ENCODE measurements at regions not wholly inside any gene's neighbourhood (a gene's known extent, or its start where the extent isn't known, plus 50 kb on each side); places are given as distances from the start of the nearest gene placed in this dataset.

DNA sequence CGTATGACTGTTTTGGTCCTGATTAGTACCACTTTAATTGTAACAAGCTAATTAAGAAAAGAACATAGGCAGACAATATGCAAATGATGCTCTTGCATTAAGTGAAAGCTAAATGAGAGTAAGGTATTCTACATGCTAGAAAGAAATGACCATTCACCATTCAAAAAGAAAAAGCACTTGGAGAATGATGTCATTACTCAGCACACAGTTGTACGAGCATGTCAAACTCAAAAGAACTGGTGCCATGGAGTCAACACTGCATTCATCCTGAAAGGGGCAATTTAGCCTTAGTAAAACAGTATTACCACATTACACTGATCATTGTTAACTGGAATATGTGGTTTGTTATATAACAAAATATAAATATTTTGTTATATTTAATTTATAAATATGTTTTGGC is 136.2 kb upstream of the CTTNBP2 start:
- DNase-seq (ENCODE audit: low read depth): no peak
- no peak overlapping the region for H3K4me3 ChIP-seq (ENCODE audit: control insufficient read depth, low read depth, low read length)
- TF ChIP-seq, protein P1, sequence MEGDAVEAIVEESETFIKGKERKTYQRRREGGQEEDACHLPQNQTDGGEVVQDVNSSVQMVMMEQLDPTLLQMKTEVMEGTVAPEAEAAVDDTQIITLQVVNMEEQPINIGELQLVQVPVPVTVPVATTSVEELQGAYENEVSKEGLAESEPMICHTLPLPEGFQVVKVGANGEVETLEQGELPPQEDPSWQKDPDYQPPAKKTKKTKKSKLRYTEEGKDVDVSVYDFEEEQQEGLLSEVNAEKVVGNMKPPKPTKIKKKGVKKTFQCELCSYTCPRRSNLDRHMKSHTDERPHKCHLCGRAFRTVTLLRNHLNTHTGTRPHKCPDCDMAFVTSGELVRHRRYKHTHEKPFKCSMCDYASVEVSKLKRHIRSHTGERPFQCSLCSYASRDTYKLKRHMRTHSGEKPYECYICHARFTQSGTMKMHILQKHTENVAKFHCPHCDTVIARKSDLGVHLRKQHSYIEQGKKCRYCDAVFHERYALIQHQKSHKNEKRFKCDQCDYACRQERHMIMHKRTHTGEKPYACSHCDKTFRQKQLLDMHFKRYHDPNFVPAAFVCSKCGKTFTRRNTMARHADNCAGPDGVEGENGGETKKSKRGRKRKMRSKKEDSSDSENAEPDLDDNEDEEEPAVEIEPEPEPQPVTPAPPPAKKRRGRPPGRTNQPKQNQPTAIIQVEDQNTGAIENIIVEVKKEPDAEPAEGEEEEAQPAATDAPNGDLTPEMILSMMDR (conservative IDR thresholded peaks at IDR 0.05; ENCODE audit: control insufficient read depth, insufficient read depth, low read depth, low read length): no peak

DNA sequence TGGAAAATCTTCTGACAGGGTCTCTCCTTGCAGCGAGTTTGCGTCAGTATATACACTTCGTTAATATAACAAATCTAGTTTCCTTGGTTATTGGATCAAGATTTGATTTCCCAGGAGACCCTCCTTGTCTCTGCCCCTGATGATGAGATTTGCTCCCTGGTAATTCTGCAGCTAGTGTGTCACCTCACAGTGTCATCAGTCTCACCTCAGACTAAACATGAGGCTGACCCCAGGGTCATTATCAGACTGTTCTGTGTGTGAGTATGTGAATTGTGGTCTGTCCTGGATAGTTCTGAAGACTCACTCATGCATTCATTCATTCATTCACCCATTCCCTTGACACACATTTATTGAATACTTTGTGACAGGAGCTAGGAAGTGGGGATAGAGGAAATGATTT is 138.4 kb upstream of the CTTNBP2 start:
- H3K4me3 ChIP-seq (ENCODE audit: control insufficient read depth, low read depth, low read length): no peak overlapping the region
- no peak for DNase-seq (ENCODE audit: low read depth)
- TF ChIP-seq, protein P1 (conservative IDR thresholded peaks at IDR 0.05; ENCODE audit: control insufficient read depth, insufficient read depth, low read depth, low read length): no peak

DNA sequence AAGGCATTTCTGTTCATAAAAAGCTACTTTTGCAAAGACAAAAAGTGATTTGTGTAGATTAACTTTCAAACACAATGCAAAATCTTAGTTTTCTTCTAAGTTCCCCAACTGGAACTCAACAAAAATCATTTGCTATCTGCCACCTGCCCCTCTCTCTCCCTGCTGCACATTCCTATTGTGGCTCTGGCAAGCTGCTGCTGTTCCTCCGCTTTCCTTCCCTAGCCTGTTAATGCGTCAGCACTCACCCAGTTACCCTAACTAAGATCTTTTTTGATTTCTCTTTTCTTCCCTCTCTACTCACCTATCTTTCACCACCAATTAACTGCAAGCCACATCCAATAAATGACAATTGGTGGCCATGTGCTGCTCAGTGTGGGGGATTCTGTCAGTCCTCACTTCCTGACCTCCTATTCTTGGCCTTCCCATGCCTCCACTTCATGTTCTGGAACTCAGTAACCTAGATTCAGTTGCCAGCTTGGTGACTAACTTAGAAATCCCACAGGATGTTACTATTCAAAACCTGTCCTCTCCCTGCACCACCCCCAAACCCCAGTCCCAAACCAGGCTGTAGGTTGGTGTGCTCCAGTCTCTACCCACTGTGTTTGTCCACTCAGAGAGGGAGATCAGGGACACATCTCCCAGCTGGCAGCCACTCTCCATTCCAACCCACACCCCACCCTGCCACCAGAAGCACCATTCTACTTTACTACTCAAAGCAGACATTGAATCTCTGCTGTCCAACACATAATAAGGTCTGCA is 140.2 kb upstream of the CTTNBP2 start:
- TF ChIP-seq, protein P1 (conservative IDR thresholded peaks at IDR 0.05; ENCODE audit: control insufficient read depth, insufficient read depth, low read depth, low read length): no peak
- DNase-seq (ENCODE audit: low read depth): no peak
- no peak overlapping the region for H3K4me3 ChIP-seq (ENCODE audit: control insufficient read depth, low read depth, low read length)

DNA sequence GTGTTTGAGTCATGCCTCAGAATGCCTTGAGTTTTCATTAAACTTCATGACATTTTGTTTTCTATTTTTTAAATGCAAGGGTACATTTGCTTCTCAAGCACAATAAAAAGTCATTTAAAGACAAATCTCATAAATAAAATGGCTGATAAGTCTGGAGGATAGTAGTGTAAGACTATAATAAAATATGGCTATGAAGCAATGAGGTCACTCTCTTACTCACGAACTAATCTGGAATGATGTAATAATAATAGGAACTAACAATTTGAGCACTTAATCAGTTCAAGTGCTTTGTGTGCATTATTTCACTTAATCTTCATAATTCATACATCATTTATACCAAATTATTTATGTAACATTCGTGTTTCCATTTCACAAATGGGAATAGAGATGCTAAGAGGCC is 149.3 kb upstream of the CTTNBP2 start:
- TF ChIP-seq, protein P1 (conservative IDR thresholded peaks at IDR 0.05; ENCODE audit: control insufficient read depth, insufficient read depth, low read depth, low read length): no peak
- H3K4me3 ChIP-seq (ENCODE audit: control insufficient read depth, low read depth, low read length): no peak overlapping the region
- DNase-seq (ENCODE audit: low read depth): no peak

DNA sequence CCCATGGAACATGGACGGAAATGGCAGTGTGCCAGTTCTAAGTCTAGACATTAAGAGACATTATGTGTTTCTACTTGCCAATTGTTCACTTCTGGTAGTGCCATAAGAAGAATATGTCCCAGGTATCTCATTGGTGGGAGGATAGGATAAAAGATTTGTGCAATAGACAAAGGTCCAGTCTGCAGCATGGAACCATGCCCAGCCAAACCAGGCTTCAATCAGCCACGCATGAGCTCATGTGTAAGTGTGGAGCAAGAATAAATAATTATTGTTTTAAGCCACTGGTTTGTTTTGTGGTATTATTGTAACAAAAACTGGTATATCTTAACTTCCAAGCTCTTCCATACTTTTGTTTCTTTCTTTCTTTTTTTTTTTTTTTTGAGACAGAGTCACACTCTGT is 153.6 kb upstream of the CTTNBP2 start:
- TF ChIP-seq, protein P1 (conservative IDR thresholded peaks at IDR 0.05; ENCODE audit: control insufficient read depth, insufficient read depth, low read depth, low read length): no peak
- no peak overlapping the region for H3K4me3 ChIP-seq (ENCODE audit: control insufficient read depth, low read depth, low read length)

DNA sequence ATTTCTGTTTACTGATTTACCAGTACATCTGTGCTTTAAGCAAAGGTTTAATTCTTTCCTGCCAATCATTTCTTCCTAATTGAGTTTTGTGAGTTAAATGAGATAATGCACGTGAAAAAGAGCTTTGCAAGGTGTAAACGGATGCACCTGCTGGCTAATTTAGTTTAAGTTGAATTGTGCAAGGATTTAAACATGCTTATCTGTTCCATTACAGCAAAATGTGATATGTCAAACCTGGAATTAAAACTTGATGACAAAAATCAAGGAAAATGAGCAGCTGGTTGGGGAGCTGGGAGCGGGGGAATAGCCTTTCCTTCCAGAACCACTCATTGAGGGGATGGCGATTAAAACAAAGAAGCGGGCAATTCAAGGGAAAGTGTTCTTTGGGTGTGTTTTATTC is 155.0 kb upstream of the CTTNBP2 start:
- DNase-seq (ENCODE audit: low read depth): no peak
- TF ChIP-seq, protein P1 (conservative IDR thresholded peaks at IDR 0.05; ENCODE audit: control insufficient read depth, insufficient read depth, low read depth, low read length): no peak
- H3K4me3 ChIP-seq (ENCODE audit: control insufficient read depth, low read depth, low read length): no peak overlapping the region

More for the DNA sequence above, 153.6 kb upstream of the CTTNBP2 start:
- DNase-seq (ENCODE audit: low read depth): no peak

Measured in fibroblast of mammary gland (primary cell).